ENCODE measurements at regions not wholly inside any gene's neighbourhood (a gene's known extent, or its start where the extent isn't known, plus 50 kb on each side); places are given as distances from the start of the nearest gene placed in this dataset.

DNA sequence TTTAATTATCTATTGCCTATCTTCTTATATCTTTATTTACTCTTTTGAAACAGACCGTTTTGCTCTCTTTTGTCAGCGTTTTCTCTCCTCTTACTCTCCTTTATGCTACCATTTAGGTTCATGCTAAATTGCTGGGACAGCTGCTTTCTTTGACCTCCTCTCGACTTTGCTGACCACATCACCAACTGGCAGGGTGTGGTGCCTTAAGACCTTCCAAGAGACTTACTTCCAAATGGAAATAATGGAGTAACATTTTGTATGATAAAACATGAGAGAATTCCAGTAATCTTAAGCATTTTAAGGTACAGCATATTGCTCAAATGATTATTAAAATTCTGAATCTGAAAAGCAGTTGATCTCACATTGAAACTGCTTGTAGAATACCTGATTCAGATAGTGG, 71.5 kb upstream of the MEF2C start:
- TF ChIP-seq POLR2A (IDR thresholded peaks at IDR 0.05; ENCODE audit: low read depth, low read length) (no peak), POLR2AphosphoS5 (IDR thresholded peaks at IDR 0.05; ENCODE audit: low read depth, low read length) (no peak)

Data from GM12892 (cell line).